ENCODE measurements at regions not wholly inside any gene's neighbourhood (a gene's known extent, or its start where the extent isn't known, plus 50 kb on each side); places are given as distances from the start of the nearest gene placed in this dataset.

DNA sequence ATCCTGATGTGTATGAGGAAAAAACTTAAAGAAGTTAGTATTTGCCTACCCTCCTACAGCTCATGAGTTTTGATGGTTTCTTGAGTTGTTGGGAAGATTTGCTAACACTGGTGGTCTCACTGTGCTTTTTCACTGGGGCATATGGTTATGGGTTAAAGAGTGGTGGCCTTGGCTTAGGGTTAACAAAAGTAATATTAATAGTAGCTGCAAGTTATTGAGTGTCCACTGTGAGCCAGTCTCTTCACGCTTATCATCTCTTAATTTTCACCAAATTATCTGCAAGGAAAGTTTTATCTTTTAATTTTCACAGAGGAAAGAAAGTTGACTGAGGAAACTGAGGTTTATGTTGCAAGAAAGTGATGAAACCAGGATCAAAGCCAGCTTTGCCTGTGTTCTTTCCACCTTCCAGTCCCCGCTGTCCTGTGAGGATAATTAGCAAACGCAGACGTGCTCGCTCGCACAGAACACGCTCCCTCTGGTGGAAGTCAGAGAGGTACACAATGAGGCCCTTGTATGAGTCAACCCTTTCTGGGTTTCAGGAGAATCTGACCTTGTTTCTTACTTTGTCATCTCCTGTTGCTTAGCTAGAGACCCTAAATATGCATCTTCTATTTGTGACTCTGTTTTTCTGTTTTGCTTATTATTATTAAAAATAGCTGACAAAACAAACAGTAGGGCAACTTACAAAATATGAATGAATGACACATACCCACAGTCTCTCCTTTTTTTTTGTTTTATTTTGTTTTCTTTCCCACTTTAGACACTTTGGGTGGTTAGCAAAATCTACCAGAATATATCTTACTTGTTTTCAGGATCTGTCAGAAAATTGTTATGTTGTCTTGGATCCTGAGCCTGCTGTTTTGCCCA, 94.3 kb downstream of the DDIT4L start:
- DNase-seq (ENCODE audit: low read depth, low spot score), result no peak
- Histone ChIP-seq H3K27ac (no peak overlapping the region), H3K4me3 (no peak overlapping the region), H3K9me3 (ENCODE audit: low read depth, low read length) (no peaks in the 10 kb centered on the region), H3K36me3 (ENCODE audit: insufficient read depth, low read length) (no peaks in the 10 kb centered on the region), H3K9ac (ENCODE audit: insufficient read length) (peak overlapping the region; percentile 19)
- no peak for TF ChIP-seq POLR2AphosphoS5 (IDR thresholded peaks at IDR 0.05; ENCODE audit: borderline replicate concordance, low read depth, low read length)
- TF ChIP-seq FOXP2 (optimal IDR thresholded peaks at IDR 0.05; ENCODE audit: control extremely low read depth, extremely low read length, insufficient read depth), result no peak
- no peak for TF ChIP-seq EZH2 (IDR thresholded peaks at IDR 0.05)

DNA sequence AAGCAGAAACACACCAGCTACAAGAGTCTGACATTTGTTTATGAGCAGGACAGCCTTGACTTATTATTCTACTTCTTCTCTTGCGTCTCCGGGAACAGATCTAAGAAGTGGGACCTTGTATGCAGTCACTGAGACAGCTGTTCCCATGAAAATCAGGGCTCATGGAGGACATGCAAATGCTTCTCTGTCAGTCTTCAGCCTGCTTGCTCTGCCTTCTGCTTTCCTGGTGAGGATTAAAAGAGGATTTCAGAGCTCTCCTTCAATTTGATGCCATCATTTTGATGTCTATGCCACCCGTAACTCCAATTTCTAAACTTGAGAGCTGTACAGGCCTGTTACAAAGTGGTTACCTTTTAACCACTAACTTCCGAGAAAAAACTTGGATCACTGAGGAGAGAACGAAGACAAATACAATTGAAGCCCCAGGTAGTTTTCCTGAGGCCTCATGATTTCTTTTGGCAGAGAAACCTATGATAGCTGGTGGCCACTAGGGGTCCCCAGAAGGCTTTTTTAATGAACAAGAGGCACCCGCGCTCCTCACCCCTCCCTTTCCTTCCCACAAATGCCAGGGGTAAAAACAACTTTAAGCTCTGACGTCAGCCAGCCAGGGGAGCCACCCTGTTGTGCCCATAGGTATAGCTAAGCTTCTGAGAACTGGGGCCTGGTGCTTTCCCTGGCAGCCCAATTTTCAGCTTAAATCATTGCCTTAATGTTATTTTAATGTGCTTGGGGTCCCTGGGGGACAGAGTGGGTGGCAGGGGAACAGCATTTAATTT, 97.0 kb downstream of the DDIT4L start:
- no peak for TF ChIP-seq EZH2 (IDR thresholded peaks at IDR 0.05)
- TF ChIP-seq FOXP2 (optimal IDR thresholded peaks at IDR 0.05; ENCODE audit: control extremely low read depth, extremely low read length, insufficient read depth), result peak; percentile 33
- Histone ChIP-seq H3K9me3 (ENCODE audit: low read depth, low read length) (no peaks in the 10 kb centered on the region), H3K27ac (peak overlapping the region; percentile 89), H3K36me3 (ENCODE audit: insufficient read depth, low read length) (no peaks in the 10 kb centered on the region), H3K9ac (ENCODE audit: insufficient read length) (peak overlapping the region; percentile 51), H3K4me3 (peak overlapping the region; percentile 44)
- DNase-seq (ENCODE audit: low read depth, low spot score), result peak; percentile 90

DNA sequence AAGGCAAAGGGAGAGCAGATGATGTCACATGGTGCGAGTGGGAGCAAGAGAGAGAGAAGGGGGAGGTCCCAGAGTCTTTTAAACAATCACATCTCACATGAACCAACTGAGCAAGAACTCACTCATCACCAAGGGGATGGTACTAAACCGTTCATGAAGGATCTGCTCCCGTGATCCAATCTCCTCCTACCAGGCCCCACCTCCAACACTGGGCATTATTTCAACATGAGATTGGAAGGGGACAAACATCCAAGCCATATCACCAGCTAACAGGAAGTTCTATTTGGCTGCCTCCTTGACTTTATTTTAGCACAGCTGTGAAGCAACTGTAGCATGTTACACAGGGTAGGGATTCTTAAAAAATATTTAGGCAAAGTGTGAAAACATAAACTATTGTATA, 102.5 kb downstream of the DDIT4L start:
- no peak for DNase-seq (ENCODE audit: low read depth, low spot score)
- Histone ChIP-seq H3K4me3 (no peak overlapping the region), H3K9ac (ENCODE audit: insufficient read length) (no peak overlapping the region), H3K9me3 (ENCODE audit: low read depth, low read length) (no peaks in the 10 kb centered on the region), H3K36me3 (ENCODE audit: insufficient read depth, low read length) (no peaks in the 10 kb centered on the region), H3K27ac (no peak overlapping the region)
- TF ChIP-seq FOXP2 (optimal IDR thresholded peaks at IDR 0.05; ENCODE audit: control extremely low read depth, extremely low read length, insufficient read depth), result no peak
- TF ChIP-seq POLR2AphosphoS5 (IDR thresholded peaks at IDR 0.05; ENCODE audit: borderline replicate concordance, low read depth, low read length), result no peak
- TF ChIP-seq EZH2 (IDR thresholded peaks at IDR 0.05), result no peak

DNA sequence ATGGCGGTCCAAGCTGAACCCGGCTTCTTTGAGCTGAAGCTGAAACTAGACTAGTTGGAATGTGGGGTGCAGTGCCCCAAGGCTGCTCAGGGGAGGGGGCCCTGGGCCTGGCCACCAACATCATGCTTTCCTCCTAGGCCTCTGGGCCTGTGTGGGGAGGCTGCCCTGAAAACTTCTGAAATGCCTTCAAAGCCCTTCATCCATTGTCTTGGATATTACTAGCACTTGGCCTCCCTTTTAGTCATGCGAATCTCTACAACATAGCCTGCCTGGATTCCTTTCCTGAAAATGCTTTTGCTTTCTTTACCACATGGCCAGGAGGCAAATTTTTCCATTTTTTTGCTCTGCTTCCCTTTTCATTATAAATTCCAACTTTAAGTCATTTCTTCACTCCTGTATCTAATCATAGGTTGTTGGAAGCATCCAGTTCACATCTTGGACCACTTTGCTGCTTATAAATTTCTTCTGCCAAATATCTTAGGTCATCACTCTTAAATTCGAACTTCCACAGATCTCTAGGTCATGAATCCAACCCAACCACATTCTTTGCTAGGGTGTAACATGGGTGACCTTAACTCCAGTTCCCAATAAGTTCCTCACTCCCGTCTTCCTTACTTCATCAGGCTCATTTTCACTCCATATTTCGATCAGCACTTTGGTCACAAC, 103.4 kb downstream of the DDIT4L start:
- Histone ChIP-seq H3K9ac (ENCODE audit: insufficient read length) (no peak overlapping the region), H3K9me3 (ENCODE audit: low read depth, low read length) (no peaks in the 10 kb centered on the region), H3K36me3 (ENCODE audit: insufficient read depth, low read length) (no peaks in the 10 kb centered on the region), H3K27ac (no peak overlapping the region), H3K4me3 (no peak overlapping the region)
- DNase-seq (ENCODE audit: low read depth, low spot score), result no peak
- TF ChIP-seq FOXP2 (optimal IDR thresholded peaks at IDR 0.05; ENCODE audit: control extremely low read depth, extremely low read length, insufficient read depth) (no peak), EZH2 (IDR thresholded peaks at IDR 0.05) (no peak)

DNA sequence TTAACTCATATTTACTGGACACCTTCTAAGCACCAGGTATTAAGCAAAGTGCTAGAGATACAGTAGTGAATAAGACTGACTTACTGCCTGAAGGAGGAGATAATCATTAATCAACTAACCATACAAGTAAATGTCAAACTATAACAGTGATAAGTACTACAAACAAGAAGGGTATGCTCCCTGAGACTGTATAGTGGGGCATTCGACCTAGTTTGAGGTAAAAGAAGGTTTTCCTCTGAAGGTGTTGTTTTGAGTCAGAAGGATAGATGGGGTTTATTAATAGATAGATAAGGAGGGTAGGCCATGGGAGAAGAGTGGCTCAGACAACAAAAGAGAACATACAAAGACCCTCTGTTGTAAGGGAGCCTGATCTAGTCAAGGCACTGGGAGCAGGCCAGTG, 105.4 kb downstream of the DDIT4L start:
- Histone ChIP-seq H3K4me3 (no peak overlapping the region), H3K36me3 (ENCODE audit: insufficient read depth, low read length) (no peaks in the 10 kb centered on the region), H3K9ac (ENCODE audit: insufficient read length) (no peak overlapping the region), H3K9me3 (ENCODE audit: low read depth, low read length) (no peaks in the 10 kb centered on the region), H3K27ac (no peak overlapping the region)
- DNase-seq (ENCODE audit: low read depth, low spot score), result no peak
- TF ChIP-seq FOXP2 (optimal IDR thresholded peaks at IDR 0.05; ENCODE audit: control extremely low read depth, extremely low read length, insufficient read depth) (no peak), EZH2 (IDR thresholded peaks at IDR 0.05) (no peak), POLR2AphosphoS5 (IDR thresholded peaks at IDR 0.05; ENCODE audit: borderline replicate concordance, low read depth, low read length) (no peak)

DNA sequence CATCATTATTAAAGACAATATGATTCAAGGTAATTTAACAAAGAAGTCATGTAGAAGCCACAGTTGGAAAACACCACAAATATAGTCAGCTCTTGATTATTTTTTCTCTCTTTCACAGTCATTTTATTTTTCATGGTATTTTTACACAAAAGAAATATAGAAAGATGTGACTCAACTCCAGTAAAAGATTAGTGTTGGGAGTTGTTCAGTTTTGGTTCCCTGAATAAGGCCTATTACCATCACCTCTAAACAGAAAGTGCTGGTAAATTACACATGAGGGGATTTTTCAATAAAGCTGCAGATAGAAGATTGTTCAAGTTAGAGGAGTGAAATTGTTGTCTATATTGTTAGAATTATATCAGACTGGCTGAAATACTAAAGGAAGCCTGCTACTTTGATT, 107.0 kb downstream of the DDIT4L start:
- Histone ChIP-seq H3K4me3 (no peak overlapping the region), H3K27ac (no peak overlapping the region), H3K36me3 (ENCODE audit: insufficient read depth, low read length) (no peaks in the 10 kb centered on the region), H3K9me3 (ENCODE audit: low read depth, low read length) (no peaks in the 10 kb centered on the region), H3K9ac (ENCODE audit: insufficient read length) (no peak overlapping the region)
- no peak for DNase-seq (ENCODE audit: low read depth, low spot score)
- no peak for TF ChIP-seq EZH2 (IDR thresholded peaks at IDR 0.05)
- TF ChIP-seq POLR2AphosphoS5 (IDR thresholded peaks at IDR 0.05; ENCODE audit: borderline replicate concordance, low read depth, low read length), result no peak
- TF ChIP-seq FOXP2 (optimal IDR thresholded peaks at IDR 0.05; ENCODE audit: control extremely low read depth, extremely low read length, insufficient read depth), result no peak

DNA sequence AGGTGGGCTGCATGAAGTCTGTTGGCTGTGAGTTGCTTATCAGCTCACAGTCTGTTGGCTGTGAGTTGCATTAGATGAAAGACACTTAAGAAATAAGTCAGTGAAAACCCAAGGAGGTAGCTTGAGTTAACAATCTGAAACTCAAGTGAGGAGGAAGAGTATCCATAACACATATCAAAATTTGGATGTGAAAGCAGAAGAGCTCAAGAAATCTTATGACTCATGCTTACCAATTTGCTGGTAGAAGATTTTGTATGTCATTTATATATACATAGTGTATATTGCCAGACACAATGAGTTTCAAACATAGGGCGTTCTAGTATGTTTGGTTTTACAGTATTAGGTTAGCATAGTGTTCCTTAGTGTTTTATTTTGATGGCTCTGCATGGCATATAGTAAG, 107.4 kb downstream of the DDIT4L start:
- Histone ChIP-seq H3K9me3 (ENCODE audit: low read depth, low read length) (no peaks in the 10 kb centered on the region), H3K9ac (ENCODE audit: insufficient read length) (no peak overlapping the region), H3K4me3 (no peak overlapping the region), H3K27ac (no peak overlapping the region), H3K36me3 (ENCODE audit: insufficient read depth, low read length) (no peaks in the 10 kb centered on the region)
- DNase-seq (ENCODE audit: low read depth, low spot score), result no peak
- TF ChIP-seq POLR2AphosphoS5 (IDR thresholded peaks at IDR 0.05; ENCODE audit: borderline replicate concordance, low read depth, low read length) (no peak), FOXP2 (optimal IDR thresholded peaks at IDR 0.05; ENCODE audit: control extremely low read depth, extremely low read length, insufficient read depth) (no peak), EZH2 (IDR thresholded peaks at IDR 0.05) (no peak)

DNA sequence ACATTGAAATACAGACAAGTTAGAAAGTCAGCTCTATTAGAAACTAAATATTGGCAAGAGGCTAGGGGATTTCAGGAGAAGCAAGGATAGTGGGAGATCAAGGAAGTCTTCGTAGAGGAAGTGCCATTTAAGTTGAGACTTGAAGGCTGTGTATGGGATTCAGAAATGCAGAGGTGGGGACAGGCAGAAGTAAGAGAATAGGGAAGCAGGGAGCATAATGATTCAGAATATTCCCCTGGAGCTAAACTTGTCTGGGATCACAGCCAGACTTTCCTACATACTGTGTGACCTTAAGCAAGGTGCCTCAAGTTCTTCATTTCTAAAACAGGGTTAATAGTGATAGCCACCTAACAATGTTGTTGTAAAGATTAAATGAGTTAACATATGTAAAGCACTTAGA, 108.8 kb downstream of the DDIT4L start:
- Histone ChIP-seq H3K36me3 (ENCODE audit: insufficient read depth, low read length) (no peaks in the 10 kb centered on the region), H3K4me3 (no peak overlapping the region), H3K27ac (no peak overlapping the region), H3K9ac (ENCODE audit: insufficient read length) (no peak overlapping the region), H3K9me3 (ENCODE audit: low read depth, low read length) (no peaks in the 10 kb centered on the region)
- DNase-seq (ENCODE audit: low read depth, low spot score), result no peak
- TF ChIP-seq POLR2AphosphoS5 (IDR thresholded peaks at IDR 0.05; ENCODE audit: borderline replicate concordance, low read depth, low read length) (no peak), EZH2 (IDR thresholded peaks at IDR 0.05) (no peak), FOXP2 (optimal IDR thresholded peaks at IDR 0.05; ENCODE audit: control extremely low read depth, extremely low read length, insufficient read depth) (no peak)
